ENCODE measurements at regions not wholly inside any gene's neighbourhood (a gene's known extent, or its start where the extent isn't known, plus 50 kb on each side); places are given as distances from the start of the nearest gene placed in this dataset.
"Not testable (repeated sequence)": the region's sequence is repeated elsewhere in the genome, so short reads cannot be mapped to it uniquely, and the experiment has no call there.

GRCh38 chr4:87901422-87901992 is 68.7 kb downstream of the MEPE start:
- DNase-seq (ENCODE audit: low spot score), result no peak

DNA sequence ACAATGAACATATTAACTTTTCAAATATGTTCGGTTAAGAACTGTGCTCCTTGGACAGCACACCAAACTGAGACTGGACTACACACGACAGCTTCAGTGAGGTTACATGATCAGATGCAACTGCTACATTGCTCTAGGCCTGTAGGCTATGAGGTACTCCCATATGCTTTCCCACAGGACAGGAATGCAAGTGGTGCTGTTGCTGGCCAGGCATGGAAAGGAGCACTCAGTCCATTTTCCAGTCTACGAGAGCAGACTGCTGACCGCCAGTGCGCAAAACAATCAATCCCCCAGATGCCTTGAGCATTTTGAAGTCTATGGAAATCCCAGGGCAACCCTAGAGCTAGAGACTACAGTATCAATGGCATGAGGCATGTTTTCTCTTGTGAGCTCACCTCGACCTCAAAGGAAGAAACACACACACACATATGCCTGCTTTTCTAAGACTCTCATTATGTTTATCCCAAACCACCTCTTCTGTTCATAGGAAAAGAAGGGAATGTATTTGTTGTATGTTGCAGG is 70.8 kb upstream of the SPP1 start:
- DNase-seq (ENCODE audit: low spot score), result no peak

GRCh38 chr4:87908336-87908735 is 67.2 kb upstream of the SPP1 start:
- DNase-seq (ENCODE audit: low spot score), result no peak

GRCh38 chr4:87910795-87911194 is 64.7 kb upstream of the SPP1 start:
- DNase-seq (ENCODE audit: low spot score), result no peak

GRCh38 chr4:87911252-87911774 is 64.2 kb upstream of the SPP1 start:
- DNase-seq (ENCODE audit: low spot score), result no peak

- no peak for DNase-seq (ENCODE audit: low spot score)
These were observed 63.1 kb upstream of the SPP1 start for GRCh38 chr4:87912164-87913004.

DNA sequence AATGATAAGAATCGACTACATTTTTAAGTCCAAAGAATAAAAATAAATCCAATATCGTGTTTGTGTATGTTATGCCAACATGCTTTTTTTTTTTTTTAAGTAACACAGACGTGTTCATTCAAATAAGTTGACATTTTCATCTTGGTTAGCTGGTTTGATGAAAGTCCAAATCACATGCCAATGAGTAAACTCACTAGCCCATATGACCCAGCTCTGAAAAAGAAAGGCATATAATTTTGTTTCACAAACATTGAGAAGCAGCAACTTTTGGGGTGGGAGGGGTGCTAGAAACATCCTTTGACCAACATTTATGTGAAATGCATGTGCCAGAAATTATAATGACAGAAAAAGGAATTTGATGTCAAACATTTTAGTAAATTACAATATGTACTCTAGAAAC is 61.6 kb upstream of the SPP1 start:
- DNase-seq (ENCODE audit: low spot score), result no peak

DNA sequence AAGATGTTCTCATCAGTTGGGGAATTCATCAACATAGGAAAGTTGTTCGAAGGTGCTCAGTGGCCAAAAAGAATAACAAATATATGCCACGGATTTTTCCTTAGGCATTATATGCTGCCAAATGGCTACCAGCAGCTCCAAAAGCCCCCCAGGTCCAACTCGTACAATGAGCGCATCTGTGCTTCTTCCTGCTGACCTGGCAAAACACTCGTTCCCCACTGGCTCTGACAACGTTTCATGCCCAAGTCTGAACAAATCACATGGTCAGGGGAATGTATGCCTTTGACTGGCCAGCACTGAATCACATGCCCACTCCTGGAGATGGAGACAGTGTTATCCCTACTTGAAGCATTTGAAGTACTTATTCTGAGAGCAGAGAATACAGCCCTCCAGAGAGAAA is 59.9 kb upstream of the SPP1 start:
- DNase-seq (ENCODE audit: low spot score), result no peak

DNA sequence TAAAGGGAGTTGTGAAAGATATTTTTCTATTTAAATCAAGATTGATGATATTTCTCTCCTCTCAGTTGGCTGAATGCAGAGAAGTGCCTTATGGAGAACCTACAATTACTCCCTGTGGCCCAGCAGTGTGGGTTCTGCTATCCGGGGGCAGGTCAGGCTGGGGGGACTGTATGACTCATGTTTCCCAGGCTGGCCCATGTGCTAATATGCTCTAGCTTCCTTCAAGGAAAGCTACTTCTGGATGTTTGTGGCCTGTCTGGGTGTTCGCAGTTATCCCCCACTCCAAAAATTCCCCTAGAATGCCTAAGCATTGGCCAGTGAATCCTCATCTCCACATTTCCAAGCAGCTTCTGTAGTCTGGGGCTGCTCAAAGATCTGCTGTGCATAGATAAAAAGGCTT is 58.9 kb upstream of the SPP1 start:
- DNase-seq (ENCODE audit: low spot score), result peak; percentile 13

GRCh38 chr4:87917911-87918310 is 57.6 kb upstream of the SPP1 start:
- not testable (repeated sequence) for DNase-seq (ENCODE audit: low spot score)

- DNase-seq (ENCODE audit: low spot score), result no peak
These were observed 57.0 kb upstream of the SPP1 start for GRCh38 chr4:87918314-87919058.

DNA sequence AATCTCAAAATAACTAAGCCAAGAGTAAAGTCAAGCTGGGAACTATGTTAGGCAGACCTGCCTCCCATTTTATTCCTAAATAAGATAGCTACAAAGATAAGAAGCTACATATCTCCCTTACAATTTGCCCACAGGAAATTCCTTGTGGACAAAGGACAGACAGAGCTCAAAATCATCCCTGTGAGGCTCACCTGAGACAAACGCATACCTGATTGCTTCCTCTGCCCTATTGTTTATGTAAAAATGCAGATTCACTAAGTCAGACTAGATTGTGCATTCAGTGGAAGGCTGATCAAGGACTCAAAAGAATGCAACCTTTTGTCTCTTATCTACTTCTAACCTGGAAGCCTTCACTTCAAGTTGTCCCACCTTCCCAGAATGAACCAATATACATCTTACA is 56.2 kb upstream of the SPP1 start:
- not testable (repeated sequence) for DNase-seq (ENCODE audit: low spot score)

DNA sequence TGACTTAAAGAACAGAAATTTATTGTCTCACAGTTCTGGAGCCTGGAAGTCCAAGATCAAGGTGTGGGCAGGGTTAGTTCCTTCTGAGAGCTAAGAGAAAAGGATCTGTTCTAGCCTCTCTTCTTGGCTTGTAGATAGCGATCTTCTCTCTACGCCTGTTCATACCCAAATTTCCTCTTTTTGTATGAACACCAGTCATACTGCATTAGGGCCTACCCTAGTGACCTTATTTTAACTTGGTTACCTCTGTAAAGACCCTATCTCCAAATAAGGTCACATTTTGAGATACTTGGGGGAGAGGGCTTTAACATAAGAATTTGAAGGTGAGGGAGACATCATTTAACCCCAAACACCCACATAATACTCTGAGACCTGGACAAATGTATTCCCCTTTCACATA is 55.6 kb upstream of the SPP1 start:
- DNase-seq (ENCODE audit: low spot score), result no peak

- DNase-seq (ENCODE audit: low spot score), result no peak
These were observed 55.0 kb upstream of the SPP1 start for GRCh38 chr4:87920478-87920877.

GRCh38 chr4:87921626-87922479 is 53.7 kb upstream of the SPP1 start:
- DNase-seq (ENCODE audit: low spot score), result not testable (repeated sequence)

- not testable (repeated sequence) for DNase-seq (ENCODE audit: low spot score)
These were observed 51.4 kb upstream of the SPP1 start for GRCh38 chr4:87924146-87924545.
